ENCODE measurements at regions not wholly inside any gene's neighbourhood (a gene's known extent, or its start where the extent isn't known, plus 50 kb on each side); places are given as distances from the start of the nearest gene placed in this dataset.
A peak's percentile ranks its signal among the peaks of the same experiment; 100 is the strongest.

DNA sequence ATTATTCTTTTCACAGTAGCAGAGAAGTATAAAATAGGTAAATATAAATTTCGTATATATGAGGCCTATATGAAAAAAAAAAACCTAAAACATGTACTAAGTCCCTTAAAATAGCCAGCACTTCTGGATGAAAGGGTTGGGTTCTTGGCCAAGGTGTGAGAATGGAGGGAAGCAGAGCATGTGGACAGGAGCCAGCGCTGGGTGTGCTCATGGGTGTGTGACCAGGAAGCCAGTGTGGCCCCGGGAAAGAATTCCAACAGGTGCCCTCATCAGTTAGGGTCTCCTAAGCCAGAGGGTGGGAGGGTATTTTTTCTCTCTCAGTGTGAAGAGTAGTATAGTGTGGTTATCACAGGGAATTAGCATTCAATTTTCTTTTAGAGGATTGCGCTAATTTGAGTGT is 401.9 kb upstream of the IGFBP3 start:
- no peak for DNase-seq

DNA sequence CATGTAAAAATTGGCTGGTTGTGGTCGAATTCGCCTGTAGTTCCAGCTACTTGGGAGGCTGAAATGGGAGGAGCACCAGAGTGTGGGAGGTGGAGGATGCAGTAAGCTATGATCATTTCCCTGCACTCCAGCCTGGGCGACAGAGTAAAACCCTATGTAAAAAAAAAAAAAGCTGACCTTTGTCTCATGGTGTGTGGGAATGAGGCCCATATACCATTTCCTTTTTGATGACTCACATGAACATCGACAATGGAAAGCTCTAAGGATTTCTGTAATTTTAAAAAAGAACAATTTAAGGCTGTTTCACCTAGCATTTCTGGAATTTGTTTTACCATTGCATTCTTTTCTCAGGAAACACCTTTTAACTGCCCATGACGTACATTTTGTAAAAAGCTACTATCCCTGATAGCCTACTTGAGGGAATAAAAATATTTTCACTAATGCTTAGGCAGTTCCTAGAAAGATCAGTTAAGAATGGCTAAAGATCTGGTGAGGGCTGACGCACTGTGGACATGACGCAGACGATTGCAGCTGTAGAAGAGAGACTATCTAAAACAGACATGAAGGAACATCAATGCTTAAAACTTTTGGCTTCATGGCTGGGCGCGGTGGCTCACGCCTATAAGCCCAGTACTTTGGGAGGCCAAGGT is 400.6 kb upstream of the IGFBP3 start:
- no peak for DNase-seq

DNA sequence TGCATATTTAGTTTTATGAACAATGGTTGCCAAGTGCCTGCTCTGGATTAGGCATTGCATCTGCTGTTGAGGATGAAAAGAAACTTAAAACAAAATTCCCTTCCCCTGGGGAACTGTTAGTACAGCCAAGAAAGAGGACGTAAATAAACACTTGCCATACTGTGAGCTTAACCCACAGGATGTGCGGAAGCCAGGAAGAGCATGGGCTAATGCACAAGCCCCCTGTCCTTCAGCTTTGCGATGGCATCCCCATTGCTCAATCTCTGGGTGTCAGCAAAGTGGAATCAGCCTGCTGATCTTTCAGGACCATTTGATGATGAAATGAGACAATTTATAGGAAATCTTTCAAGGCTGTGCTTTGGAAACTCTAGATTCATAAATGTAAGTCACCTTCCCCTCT is 399.9 kb upstream of the IGFBP3 start:
- no peak for DNase-seq

DNA sequence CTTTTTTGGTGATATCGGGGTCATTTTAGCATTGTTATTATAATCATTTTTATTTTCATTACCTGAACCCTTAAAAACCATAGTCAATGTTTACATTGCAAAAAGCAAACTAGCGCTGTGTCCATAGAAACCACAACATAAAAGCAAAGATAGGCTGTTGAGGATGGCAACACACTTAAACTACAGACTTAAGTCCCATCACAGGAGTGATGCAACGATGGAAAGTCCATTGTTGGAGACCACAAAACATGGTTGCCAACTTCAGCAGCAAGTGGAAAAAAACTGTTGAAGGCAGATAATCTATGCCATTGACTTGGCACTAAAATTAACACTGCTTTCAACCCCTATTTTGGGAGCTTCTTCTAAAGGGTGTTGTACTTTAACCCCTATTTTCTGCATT is 398.8 kb upstream of the IGFBP3 start:
- DNase-seq: no peak

DNA sequence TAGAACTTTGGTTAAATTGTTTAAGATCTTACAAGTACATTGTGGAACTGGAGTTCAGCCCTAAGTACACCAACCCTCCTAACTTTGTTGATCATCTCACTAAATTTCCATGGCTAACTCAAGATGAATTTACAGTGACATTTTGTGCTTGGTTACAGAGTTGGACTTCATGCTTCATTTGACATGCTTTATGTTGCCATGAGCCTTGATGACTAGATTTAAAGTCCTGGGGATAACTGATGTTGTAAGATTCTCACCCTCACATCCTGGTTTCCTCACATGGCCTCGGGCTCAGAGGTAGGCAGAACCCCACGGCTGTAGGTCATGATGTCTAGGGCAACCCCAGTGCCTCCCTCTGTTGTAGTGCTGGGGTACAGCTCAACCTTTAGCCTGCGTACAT is 397.2 kb upstream of the IGFBP3 start:
- DNase-seq: no peak

DNA sequence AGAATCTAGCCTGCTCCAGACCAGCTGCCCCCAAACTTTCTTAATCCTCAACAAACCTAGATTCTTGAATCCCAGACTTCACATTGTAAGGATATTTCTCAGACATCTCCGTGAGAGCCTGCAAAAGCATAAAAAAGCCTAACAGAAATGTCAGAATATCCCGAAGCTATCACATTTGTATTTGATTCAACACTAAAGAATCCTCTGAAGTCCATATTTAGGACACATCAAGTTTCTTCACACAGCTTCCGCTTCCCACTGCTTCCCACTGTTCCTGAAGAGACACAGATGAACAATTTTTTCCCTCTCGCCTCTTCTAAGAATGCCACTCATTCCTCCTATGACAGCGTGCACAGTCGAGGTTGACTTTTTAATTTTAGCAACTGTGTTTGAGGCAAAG is 396.2 kb upstream of the IGFBP3 start:
- no peak for DNase-seq

DNA sequence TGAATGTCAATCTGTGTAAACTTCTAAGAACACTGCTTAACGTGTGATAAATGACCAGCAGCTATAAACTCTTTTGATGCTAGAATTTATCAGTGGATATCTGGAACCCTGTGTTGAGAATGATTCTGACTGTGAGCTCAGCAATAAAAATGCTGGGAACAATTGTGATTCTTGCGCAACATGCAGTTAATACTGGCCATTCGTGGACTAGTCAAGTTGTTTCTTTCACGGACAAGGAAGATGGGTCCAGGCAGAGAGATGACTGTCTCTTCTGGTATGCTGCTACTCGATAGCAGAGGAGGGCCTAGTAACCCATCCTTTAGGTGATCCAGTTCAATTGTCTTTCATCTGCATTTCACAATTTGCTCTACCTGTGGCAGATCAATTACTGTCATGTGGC is 394.8 kb upstream of the IGFBP3 start:
- DNase-seq: no peak

DNA sequence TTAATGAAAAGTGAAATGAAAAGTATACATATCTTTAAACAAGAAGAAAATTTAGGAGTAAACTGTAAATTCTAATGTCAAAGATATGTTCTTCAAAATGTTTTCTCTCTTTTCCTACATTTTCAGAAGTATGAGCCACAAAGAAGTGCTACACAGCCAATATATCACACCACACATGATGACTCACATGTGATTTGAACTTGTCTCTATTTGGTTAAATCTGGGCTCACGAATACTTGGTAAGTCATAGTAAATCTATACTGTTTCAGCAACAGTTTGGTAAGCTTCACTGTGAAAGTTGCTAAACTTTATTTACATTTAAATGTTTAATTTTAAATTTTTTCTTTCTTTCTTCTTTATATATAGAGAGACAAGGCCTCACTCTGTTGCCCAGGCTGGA is 380.6 kb upstream of the IGFBP3 start:
- DNase-seq: no peak

DNA sequence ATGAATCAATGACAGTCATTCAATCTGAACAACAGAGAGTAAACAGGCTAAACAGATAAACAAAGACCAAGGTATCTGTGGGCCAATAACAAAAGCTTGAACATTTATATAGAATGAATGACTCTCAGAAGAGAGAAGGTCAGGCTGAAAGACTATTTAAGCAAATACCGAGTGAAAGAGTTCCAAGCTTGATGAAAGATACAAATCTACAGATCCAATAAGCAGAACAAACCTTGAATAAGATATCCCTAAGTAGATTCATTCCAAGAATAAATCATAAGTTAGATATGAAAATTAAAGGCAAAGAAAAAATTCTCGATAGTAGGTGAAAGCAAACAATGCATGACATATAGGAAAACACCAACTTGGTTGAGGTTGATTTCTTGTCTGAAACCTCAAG is 376.4 kb upstream of the IGFBP3 start:
- DNase-seq: no peak

DNA sequence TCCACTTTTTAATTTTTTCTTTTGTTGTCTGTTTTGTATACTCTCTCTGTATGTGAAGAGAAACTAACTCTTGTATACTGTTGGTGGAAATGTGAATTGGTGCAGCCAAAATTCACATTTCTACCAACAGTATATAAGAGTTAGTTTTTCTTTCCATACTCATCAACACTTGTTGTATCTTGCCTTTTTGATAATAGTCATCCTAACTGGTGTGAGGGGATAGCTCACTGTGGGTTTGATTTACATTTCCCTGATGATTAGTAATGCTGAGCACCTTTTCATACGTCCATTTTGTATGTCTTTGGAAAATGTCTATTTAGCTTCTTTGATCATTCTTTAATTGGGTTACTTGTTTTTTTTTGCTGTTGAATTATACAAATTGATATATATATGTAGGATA is 375.5 kb upstream of the IGFBP3 start:
- DNase-seq: no peak

DNA sequence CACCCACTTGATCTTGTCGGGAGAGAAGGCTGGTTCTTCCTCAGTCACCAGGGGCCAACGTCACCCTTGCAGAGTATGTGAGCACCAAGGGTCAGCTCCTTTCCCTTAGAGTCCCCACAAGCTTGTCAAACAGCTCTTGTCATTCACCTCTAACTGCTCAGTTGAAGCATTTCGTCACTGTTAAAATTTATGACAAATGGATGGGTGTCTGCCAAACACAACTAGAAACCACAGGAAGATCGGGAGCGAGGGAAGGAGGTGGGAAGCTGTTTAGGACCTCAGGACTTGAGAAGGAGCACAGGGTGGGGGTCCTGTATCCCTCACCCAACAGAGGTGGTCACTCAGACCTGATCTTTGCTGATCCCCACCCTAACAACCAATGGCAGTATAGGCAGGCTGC is 373.3 kb upstream of the IGFBP3 start:
- no peak for DNase-seq

DNA sequence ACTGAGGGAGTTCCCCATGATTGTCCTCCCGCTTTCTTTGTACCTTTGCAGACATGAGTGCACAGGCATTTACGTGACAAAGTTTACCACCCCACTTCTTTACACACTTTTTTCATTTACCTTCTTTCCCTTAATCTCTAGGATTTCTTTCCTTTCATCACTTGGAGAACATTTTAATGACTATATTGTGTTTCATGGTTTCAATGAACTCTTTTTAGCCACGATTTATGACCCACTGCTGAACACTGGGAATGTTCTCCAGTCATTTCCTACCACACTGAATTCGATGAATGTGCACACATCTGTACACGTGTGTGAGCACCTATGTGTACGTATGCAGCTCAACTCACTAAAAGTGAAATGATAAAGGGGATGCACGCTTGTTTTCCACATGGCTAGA is 371.7 kb upstream of the IGFBP3 start:
- no peak for DNase-seq

DNA sequence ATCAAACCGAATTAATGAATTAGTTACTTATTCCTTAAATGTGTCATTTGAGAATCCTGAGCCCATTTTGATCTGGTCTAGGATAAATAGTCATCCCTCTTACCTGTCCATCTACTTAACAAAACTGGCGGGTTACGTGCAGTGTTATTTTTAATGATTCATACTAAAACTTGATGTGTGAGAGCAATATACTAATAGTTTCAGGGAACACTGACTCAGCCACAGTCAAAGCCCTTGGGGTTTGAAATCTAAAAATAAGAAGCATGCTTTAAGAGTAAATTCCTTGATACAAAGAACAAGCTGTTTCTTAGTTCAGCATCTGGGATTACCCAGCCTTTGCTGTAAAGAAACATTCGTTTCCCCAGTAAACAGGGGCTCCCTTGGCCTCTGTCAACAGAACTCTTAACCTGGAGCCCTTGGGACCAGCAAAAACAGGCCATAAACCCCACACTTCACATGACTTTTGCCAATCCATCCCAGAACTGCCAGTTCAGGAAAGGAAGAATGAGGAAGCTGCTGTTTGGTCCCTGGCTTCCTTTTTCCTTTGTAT is 370.6 kb upstream of the IGFBP3 start:
- DNase-seq: no peak

DNA sequence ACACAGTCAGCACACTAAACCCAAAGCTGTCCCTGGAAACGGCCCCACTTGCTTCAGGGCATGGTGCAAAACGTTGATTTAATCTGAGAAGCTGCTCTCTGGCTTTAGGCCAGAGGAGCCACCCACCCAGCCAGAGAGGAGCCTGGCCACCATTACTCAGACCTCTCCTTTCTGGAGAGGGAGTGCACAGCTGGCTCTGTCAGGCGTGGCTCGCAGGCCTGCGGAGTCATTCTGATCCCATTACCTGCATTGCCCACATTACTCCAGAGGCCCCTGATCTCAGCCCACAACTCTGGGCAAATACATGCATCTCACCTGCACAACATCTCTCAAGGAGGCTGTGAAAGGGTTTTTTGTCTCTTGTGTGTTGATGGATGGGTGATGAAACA is 370.0 kb upstream of the IGFBP3 start:
- DNase-seq: peak; percentile 97

DNA sequence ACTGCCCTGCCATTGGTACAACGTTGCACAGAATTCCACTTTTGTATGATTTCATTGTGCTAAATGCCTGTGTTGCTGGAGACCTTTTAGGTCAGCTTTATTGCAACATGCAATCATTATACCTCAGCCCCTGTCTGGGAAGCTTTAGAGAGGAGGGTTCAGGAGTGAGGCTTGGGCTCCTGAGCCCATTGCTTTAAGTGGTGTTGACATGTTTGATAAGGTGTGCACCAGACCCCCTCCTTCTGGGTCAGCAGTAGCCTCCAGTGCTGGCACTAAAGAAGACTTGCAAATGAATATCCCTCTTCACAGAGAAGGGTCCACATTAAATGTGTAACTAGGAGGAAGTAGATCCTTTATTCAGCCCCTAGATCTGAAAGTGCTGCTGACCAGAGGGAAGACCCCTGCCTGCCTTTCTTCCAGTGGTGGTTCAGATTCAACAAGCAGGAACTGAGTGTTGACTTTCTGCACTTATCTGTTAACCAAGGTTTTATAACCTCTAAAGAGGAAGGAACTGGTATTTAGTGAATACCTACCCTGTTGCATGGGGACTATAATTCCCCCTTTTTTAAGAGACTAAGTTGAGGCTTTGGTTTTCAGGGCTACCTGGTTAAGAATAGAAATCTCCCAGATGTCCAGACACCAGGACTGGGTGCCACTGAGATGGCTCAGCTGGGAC is 369.4 kb upstream of the IGFBP3 start:
- DNase-seq: peak; percentile 72

DNA sequence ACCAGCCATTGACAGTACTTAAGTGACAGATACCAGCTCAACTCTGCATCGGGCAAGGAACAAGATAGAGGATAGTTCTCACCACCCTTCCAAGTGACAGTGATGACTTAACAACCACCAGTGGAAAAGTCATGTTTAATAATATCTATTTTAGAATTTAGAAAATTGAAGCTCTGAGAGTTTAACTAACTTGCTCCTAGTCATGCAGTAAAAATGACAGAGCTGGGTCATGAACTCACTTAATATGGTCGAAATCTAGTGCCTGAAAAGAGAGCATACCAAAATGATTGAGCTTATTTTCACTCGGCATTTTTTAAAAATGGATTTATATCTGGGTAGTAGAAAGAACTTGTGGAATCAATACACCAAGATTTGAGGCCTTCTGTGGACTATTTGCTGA is 367.8 kb upstream of the IGFBP3 start:
- no peak for DNase-seq

DNA sequence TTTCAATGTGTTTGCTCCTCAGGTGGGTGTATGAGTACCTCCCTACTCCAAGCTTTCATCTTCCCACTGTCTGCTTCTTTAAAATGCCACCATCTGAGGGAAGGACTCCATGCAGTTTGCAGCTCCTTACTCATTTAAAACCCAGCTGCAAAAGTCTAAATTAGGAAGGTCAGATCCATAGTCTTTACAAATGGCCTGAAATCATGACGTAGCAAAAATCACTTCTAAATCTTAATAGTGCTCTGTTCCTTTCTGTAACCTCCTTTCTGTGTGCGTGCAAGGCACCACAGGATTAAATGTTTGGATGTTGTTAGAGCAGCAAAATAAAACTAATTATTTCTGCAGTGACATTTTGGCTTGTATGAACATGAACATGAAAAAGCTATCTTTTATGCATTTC is 366.9 kb upstream of the IGFBP3 start:
- no peak for DNase-seq

DNA sequence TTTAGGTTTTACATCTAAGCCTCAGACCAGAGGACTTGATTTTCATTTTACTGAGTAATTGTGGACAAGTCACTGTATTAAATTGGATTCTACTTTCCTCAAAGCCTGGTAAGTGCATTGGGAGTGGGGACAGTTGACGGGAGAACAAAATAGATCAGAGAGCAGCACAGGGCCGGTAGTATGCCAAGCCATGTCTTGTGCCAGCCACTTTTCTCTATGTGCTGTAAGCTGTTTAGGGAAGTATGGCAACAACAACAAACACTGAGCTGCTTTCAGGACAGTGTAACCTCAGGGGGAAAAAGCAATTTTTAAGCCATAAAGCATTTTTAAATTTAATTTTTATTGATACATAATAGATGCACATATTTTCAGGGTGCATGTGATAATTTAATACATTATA is 365.9 kb upstream of the IGFBP3 start:
- no peak for DNase-seq

DNA sequence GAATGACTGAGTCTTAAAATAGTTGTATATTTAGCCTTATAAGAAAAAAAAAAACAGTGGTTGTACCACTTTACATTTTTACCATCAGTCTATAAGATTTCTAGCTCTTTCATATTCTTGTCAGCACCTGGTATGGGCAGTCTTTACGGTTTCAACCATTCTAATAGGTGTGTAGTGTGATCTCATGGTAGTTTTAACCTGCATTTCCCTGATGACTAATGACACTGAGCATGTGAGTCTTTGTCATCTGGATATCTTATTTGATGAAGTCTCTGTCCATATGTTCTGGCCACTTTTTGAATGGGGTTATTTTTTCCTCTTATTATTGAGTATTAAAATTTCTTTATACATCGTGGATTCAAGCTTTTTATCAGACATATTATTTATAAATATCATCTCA is 365.3 kb upstream of the IGFBP3 start:
- DNase-seq: no peak

DNA sequence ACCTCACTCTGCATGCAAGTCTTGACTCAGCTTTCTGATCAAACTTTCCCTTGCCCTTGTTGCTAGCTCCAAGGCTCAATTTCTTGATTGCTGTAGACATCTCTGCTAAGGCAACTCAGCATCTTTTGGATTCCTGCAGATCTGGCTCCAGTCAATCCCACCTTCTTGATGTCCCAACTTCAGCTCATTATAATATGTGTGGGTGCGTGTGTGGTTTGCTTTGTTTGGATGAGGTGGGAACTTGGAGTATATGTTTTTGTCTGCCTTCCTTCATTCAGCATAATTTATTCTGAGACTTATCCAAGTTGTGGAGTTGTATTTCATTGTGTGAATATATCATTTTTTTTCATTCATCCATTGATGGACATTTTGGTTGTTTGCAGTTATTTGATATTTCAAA is 364.8 kb upstream of the IGFBP3 start:
- no peak for DNase-seq

DNA sequence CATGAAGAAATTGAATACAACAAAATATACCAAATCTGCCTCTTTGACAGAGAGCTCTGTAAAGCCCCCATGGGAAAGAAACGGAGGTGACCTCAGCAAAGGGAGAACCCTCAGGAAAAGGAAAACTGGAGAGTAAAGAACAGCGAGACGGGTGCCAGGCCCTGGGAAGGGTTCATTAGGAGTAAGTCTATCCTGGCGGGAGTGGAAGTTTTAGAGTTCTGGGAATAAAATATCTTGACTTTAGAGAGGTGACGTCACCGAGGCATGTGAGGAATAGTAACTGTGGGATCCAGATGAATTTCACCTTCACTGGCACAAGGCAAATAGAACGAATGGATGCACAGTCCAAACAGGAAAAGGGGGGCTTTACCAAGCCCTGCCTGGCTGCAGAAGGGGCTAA is 362.8 kb upstream of the IGFBP3 start:
- DNase-seq: no peak

DNA sequence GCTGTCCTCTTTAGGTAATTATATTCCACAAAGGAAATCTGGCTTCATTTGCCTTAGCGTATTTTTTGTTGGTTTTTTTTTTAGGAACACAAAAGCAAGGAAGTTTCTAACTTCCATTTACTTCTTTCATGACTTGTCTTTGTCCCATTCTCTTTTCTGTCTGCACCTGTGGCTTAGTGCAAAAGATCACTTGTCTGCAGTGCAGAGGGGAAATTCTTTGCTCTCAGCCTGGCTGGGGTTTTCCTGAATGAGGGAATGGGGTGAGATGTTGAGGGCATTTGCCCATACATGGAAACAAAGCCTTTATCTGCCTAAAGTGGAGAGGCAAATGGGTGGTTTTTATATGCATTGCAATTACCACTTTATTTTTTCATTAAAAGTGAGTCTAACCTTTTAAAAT is 361.1 kb upstream of the IGFBP3 start:
- DNase-seq: no peak

DNA sequence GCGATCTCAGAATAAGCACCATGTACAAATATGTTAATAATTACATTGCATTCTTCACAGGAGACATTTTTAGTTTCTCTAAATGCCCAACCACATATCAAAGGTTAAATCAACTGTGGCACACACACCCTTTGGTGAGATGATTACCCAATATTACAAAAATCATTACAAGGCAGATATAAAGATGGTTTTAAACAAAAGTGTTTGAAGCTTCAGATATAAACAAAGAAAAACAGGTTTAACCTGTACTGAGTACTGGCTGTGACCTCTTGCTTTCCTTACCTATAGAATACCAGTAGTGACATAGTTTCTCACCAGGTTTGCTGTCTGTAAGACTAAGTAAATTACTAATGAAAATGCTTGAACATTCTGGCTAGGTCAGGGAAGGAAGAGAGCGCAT is 360.0 kb upstream of the IGFBP3 start:
- DNase-seq: no peak

DNA sequence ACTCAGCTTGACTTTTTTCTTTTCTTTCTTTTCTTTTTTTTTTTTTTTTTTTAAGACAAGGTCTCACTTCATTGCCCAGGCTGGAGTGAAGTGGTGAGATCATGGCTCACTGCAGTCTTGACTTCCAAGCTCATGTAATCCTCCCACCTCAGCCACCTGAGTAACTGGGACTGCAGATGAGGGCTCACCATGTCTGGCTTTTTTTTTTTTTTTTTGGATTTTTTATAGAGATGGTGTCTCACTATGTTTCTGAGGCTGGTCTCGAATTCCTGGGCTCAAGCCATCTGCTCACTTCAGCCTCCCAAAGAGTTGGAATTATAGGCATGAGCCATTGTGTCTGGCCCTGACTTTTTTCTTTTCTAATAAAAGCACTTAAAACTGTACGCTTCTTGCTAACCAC is 358.2 kb upstream of the IGFBP3 start:
- DNase-seq: no peak

DNA sequence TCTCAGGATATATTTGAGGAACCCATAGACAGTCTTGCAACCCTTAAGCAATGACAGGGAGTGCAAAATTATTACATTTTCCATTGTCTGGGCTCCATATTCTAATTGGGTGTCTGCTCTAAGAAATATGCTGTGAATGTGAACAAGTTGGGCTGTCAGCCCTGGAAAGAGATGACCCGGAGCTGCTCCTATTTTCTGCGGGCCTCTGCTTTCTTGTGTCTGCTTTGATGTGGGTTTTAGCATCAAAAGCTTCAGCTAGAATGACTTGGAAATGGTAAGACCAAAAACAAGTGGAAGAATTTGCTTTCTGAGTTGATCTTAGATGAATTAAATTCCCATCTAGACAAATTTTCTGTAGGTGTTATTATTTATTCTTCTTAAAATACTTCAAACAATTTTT is 343.6 kb upstream of the IGFBP3 start:
- no peak for DNase-seq

Data from islet precursor cell (in vitro differentiated cells).